Prostate gland (tissue), 2 donors: ENCODE measurements at regions not wholly inside any gene's neighbourhood (a gene's known extent, or its start where the extent isn't known, plus 50 kb on each side); places are given as distances from the start of the nearest gene placed in this dataset.

Experiments used
- POLR2A ChIP-seq: fragments of 450-650 bp; IDR thresholded peaks from one replicate; pipeline ENCODE4 v1.6.1; 2016; ENCODE audit warnings: antibody characterized with exemption, mild to moderate bottlenecking
- POLR2AphosphoS5 ChIP-seq: sonication (generic); formaldehyde crosslinking; IDR thresholded peaks from one replicate; pipeline ENCODE4 v1.6.1; 2017; ENCODE audit warnings: antibody characterized with exemption
- TF ChIP-seq, protein P1 (sequence below), 4 experiments: fragments of 200-600 bp in 2 of 4; fragments of 450-650 bp in 2 of 4; sonication (generic) in 2 of 4; IDR thresholded peaks; 1 replicate in 3 of 4; 2 replicates in 1 of 4; pipeline ENCODE4 v1.5.1; 2016 to 2019; ENCODE audit warnings: antibody characterized with exemption in 4 of 4, mild to moderate bottlenecking in 2 of 4, moderate library complexity in 2 of 4

DNA sequence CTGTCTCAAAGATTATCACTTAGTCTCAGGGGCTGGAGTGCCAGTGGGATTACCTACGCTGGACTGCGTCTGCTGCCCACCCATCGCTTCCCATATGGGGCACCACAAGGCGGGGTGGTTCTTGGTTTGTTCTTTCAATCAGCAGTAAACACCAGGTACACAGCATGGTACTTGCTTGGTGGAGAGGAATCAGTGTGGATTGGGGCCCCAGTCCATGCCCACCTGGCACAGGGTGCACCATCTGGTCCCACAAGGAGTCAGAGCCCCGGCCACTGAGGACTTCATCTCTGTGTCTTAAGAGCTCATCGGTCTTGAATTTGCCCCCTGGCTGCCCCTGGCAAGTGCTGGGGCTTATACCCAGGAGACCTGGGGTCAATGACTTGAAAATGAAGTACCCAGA lies 96.2 kb downstream of the GLI2 start:
- TF ChIP-seq POLR2AphosphoS5, result no peak
- no peak for TF ChIP-seq POLR2A
- TF ChIP-seq, protein P1, sequence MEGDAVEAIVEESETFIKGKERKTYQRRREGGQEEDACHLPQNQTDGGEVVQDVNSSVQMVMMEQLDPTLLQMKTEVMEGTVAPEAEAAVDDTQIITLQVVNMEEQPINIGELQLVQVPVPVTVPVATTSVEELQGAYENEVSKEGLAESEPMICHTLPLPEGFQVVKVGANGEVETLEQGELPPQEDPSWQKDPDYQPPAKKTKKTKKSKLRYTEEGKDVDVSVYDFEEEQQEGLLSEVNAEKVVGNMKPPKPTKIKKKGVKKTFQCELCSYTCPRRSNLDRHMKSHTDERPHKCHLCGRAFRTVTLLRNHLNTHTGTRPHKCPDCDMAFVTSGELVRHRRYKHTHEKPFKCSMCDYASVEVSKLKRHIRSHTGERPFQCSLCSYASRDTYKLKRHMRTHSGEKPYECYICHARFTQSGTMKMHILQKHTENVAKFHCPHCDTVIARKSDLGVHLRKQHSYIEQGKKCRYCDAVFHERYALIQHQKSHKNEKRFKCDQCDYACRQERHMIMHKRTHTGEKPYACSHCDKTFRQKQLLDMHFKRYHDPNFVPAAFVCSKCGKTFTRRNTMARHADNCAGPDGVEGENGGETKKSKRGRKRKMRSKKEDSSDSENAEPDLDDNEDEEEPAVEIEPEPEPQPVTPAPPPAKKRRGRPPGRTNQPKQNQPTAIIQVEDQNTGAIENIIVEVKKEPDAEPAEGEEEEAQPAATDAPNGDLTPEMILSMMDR (IDR thresholded peaks at IDR 0.05), result no peak
